ENCODE measurements at regions not wholly inside any gene's neighbourhood (a gene's known extent, or its start where the extent isn't known, plus 50 kb on each side); places are given as distances from the start of the nearest gene placed in this dataset.
A peak's percentile ranks its signal among the peaks of the same experiment; 100 is the strongest.

DNA sequence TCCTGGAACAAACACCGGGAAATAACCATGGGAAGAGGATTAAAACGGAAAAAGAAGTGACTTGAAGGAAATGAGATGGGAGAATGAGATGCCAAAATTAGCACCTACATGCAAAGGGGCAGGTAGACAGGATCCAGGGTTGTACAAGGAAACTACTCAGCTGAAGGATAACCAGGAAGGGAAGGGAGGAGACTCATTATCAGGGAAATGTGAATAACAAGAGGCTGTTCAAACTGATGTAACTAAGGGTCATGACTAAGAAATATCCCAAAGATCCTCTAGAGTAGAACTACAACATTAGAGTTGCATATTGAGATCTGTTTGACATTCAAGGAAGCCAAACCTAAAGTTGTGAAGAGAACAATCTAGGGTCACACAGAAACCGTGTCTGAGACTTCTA is 166.2 kb upstream of the SP8 start:
- no peak for DNase-seq

DNA sequence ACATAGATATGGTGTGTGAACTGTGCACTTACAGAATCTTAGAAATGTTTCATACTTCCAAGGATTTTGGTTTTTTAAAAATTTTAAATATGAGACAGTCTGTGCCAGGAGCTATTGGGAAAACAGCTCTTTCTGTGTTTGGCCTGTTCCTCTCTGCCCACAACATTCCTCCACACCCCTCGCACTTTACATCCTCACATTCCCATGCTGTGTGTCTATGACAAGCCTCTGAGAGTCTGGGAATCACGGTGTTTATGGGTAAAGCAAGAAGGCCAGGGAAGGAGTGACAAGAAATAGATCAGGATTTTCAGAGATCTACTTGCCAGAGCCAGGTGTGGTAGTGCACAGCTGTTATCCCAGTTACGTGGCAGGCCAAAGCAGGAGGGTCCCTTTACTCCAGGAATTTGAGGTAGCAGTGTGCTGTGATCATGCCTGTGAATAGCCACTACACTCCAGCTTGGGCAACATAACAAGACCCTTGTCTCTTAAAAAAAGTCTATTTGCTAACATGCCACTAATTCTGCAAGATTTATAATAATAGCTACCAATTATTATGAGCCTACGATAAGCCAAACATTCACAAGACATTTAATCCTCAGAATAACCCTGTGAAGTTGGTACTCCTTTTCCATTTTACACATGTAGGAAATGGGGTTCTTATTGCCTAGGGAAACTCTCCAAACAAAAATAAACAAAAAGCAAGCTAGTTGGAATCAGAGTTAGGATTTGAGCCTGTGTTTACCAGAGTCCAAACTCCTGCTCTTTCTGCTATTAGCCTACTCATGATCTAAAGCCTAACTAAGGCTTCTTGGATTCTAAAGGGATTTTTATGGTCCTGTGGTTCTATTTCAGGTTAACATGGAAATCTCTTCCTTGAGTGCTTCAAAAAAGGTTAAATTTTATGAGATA is 168.3 kb upstream of the SP8 start:
- no peak for DNase-seq

DNA sequence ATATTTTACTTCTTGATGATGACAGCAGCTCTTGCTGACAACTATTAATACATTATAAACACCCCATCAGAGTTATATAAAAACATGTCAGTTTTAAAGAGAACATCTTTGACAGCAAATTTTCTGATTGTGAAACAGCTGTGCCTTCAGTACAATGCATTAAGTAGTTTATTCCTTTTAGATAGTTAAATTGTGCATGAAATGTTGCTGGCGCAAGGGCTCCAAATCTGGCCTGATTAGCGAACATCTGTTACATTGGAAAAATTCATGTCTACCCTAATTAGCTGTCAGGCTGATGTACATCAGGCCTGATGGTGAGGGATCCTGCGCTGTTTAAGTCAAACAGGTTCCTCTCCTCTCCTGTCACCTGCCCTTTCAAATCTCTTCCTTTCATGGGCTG is 171.9 kb upstream of the SP8 start:
- peak; percentile 15 for DNase-seq

DNA sequence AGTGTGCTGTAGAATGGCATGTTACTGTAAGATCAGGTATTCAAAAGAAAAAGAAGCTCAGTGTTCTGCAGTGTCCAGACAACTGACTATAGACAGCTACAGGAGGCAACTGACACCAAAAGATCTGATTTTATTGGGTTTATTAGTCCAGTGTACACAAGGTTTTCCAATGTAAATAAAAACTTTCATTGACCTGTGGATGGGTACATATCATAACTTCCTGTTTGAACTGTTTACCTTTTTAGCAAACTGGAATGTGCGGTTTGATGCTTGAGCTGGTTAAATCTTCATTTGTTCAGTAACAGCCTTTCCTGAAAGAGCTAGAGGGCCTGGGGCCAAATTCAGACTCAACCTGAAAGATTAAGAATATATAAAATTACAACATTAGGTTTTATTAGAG is 172.6 kb upstream of the SP8 start:
- no peak for DNase-seq

DNA sequence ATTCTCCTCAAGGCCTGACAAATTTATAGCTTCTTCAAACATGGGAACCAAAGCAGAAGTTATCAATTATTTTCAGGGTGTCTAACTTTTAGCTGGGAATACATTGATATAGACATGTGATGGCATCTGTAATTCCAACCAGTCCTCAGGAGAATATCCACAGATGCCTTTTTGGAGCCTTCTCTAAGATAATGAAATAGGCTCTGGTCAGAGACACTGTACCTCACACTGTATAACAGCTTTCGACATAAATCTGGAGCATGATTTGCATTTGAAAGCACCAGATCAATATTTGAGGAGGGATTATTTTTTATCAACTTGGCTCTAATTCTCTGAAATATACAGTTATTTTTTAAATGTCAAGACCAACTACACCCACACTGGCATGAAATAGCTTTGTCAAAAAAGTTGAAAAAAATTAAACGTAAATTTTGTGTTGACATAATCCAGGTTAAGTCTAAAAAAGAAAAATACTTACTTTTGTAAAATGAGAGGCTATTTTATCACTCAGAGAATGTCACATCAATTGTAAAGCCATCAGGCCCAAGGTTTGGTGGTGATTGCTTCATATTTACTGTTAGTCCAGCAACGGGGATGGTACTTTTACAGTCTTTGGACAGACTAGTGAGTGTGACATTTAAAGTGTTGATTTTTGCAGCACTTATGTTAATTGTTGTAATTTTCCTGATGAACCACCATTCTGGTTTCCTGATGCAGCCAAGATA is 177.0 kb upstream of the SP8 start:
- no peak for DNase-seq

DNA sequence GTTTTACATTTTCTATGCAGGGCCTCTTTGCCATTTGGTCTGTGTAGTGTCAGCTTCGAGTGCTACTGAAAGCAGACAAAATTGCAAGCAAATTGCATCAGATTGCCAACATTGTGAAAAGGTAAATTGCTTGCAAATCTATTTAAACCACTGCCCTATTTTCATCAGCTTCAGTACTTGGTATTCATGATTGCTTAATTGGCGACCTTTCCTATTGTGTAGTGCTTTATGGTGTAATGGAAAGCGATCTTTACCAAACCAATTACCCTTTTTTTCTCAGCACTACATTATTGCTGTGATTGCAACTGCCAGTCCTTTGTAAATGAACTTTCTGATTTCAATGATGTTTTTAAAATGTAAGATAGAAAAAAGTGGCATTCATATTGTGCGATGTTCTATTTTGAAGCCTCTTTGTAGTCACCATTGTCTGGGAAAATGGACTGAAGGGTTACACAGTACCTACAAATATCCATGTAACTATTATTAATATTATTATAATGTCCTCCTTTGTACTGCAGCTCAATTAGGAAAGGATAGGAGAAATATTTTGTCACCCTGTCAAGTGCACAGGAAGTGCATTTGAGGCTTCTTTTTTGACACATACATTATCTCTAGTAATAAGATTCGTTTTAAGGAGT is 177.7 kb upstream of the SP8 start:
- no peak for DNase-seq

DNA sequence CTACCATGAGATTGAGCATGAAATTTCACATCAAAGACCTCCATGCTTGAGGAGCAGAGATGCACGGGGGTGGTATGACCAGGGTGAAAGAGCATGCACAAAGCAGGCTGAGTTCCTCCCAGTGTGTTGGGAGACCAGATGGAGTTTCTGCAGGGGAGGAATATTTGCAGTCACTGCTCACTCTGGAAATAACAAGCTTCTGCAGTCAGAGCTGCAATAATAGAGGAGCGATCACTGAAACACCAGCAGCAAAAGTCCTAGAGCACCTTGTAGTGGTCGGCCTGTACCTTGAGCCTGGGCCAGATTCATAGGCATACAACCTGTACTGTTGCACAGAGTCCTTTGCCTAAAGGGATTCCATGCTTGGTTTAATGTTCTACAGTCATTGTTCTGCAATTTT is 184.5 kb upstream of the SP8 start:
- DNase-seq: no peak

DNA sequence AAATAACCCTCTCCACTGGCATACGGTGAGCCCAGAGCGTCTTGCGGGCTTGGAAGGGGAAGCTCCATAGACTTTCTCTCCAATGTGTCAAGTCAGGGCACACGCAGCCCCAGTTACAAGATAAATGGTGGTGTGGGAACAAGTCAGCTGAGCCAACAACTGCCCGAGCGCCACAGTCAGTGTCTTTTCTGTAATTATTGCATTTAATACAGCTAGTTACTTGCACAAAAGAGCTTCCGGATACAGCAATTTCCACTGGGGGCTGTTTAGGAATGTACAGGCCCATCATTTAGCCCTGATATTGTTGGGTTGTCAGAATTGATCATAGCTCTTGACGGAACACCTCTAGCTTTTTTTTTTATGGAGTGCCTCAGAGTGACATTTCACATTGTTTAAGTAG is 193.5 kb upstream of the SP8 start:
- DNase-seq: no peak

DNA sequence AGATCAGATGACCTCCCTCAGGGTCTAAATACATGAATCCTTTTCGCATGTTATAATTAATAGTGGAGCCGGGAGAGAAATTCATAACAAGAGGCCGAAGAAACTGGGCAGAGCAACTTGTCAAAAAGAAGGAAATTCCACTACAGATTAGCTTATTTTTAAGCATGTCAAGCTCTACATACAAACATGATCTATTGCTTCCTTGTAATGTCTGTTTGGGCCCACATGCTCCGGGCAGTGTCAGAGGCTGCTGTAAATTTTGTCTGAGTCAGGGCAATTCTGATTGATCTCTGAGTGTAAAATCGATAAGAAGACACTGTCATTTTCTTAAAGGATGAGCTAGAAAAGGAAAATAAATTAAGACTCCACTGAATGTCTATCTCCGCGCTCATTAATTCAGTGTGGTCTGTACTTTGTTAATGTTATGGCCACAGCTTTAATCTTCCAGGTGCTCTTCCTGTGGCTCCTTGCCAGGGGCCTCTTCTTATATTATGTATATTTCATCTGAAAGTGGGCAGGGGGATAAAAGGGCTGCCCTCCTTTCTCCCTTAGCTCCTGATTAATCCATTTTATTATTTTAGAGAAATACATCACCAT is 194.1 kb upstream of the SP8 start:
- no peak for DNase-seq

DNA sequence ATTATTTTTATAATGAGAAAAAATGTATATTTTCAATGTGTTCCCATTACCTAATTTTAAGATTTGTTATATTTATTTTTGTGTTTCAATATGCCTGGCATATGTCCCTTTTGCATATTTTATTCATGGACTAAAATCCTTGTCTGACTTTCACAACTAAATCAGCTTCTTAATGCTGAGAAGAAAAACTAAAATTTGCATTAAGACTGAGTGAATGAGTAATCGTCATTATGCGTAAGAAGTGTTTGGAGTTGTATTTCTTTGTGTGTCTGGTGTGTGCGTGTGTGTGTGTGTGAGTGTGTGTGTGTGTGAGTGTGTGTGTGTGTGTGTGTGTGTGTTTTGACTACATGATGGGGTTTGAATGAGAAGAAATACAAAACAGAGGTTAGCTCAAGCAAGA is 201.7 kb upstream of the SP8 start:
- DNase-seq: no peak

DNA sequence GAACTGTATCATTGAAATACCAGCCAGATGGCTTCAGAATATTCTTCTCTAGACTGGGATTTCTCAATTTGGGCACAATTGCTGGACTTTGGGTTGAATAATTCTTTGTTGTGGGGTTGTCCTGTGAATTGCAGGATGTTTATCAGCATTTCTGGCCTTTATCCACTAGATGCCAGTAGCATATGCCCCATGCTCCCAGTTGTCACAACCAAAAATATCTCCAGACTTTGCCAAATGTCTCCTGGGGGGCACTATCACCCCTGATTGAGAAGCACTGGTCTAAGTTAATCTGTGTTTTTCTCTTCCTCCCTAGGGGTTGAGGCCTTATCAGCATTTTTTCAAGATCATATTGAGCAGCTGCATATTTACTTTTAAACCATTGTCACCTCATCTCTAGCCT is 204.9 kb upstream of the SP8 start:
- no peak for DNase-seq

DNA sequence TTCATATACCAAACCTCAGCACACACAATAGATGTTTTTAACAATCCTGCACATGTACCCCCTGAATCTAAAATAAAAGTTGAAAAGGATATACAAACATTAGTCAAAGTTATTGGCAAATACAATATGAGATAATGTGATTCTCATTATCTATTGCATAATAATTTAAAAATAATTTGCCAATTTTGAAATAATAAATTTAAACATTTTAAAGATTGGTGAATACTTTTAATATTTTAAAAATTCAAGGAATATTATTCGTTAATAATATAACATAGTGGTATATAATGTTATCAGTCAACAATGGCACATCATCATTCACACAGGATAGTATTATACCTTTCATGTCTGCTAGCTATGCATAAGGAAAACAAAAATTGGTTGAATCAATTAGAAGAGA is 207.0 kb upstream of the SP8 start:
- DNase-seq: no peak

DNA sequence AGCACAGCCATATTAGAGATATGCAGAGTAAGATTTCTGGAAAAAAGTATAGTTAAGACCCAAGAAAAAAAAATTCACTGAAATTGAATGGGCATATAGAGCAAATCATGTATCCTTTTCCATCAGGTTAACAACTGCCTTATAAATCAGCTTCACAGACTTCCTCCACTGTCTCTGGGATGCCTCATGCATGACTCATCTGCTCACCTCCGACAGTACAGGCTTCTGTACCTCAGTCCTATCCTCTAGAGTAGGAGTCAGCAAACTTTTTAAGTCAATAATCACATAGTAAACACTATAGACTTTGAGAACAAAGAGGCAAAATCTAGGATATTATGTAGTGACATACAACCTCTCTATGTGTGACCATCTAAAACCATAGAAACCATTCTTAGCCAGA is 211.6 kb upstream of the SP8 start:
- no peak for DNase-seq

DNA sequence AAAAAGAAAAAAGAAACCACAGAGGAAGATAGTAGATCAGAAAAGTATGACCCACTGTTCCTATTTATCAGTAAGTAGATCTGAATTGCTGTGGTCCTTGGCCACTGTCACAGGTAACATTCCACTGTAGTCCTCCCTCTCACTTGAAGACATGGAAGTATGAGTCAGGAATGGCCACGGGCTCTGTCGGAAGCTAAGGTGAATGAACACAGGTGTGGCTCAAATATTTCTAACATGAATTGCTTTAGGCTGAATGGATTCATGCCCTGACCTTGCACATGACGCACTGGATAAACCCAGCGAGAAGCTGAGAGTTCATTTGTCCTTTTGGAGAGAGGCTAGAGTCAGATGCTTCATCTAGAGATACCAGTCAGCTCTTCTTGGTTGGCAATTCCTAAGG is 224.5 kb upstream of the SP8 start:
- no peak for DNase-seq

DNA sequence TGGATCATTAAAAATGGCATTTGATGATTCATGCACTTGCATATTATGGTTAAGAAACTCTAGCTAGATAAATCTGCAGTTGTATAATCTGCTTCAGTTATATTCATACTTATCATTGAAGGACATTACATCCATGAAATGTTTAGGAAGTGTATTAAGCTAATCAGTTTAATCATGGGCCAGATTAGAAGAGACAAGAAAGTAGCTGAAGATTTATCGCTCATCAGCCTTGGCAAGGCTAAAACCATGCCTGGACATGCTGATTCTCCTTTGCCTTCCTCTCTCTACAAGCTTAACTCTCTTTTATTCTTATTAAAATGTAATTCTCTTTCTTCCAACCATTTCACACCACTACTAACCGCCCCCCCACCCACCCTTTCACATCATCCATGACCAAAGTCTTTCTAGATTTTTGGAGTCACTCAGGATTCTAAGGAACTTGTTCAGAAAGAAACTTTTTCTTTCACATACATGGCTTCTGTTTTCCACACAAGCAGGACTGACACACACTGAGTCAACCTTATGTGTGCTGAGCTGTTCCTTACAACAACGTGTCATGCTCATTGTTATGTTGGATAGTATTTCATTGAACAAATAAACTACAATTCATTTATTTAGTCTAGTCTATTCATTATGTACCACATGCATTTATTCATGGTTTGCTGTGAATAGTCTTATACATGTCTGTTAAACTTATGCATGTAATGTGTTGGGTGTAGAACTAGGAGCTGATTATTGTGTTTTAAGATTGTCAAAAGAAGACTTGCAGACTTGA is 227.3 kb upstream of the SP8 start:
- no peak for DNase-seq

DNA sequence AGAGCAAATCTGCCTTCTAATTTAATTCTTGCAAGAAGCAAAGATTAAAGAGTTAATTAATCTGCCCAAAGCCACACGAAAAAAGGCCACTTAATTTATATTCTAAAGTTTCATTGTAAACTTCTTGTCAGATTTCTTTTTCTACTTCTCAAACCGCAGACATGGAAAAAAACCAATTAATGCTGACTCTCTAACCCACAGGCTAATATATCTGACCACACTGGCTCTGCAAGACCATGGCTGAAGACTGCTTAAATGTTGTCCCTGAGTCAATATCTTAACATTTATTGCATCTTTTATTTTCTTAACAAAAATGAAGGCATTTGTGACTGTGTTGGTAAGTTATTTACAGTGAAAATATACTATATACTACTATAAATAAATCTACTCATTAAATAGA is 234.0 kb upstream of the SP8 start:
- DNase-seq: no peak

DNA sequence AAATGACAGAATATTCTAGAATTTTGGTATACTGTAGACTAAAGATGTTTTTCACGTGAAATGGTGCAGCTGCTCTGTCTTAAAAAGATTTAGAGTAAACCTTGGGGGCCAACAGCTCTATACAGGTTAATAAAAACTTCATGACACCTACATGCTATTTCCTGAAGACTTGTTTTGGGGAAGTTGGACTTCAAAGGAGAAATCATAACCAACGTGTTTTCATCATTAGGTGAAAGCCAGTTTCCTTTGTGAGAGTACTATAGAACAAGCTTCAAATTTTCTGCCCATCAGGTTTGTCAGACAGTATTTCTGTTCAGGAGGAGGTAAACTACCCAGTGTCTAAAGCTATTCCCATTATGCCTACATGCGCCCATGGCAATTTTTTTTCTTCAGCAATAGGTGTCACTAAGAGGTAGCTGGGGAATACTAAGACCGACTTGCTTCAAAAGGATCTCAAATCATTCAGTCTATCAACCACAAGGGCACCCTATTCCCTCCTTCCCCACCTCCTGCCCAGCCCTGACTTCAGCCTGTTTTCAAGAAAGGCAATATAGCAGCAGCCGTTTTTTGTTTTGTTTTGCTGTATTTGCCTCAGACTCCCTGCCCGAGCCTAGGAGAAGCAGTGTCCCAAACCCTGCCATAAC is 237.3 kb upstream of the SP8 start:
- DNase-seq: no peak

DNA sequence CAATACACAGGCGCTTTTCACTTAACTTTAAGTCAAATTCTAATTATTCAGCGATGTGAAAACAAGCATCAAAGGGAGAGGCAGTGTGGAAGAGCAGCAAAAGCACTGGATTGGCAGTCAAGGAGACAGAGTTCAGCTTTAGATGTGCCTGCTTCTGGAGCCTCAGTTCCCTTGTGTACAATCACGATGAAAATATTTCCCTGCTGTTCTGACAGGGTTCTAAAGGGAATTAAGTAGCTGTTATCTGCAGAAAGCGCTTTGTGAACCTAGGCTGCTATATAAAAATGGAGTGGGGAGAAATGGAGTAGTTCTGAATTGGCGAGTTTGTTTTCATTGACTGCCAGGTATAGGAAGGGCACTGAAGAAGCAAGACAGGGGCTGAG is 237.8 kb upstream of the SP8 start:
- no peak for DNase-seq

DNA sequence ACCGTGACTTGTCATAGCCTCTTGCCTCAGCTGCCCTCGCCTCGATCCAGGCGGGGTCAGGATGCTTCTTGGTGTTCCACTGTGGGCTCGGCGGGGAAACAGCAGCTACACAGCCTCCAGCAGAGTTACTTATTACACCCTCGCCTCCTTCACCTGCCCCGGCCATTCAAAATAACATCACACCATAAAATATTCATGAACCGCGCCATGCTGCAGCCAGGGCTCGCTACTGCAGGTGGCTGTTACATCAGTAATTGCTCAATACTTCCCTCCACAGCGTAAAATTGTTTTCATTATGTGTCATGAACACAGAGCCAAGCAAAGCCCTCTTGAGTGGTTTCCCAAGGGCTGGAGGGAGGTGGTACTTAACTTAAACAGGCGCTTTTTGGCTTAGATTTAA is 241.5 kb upstream of the SP8 start:
- no peak for DNase-seq

DNA sequence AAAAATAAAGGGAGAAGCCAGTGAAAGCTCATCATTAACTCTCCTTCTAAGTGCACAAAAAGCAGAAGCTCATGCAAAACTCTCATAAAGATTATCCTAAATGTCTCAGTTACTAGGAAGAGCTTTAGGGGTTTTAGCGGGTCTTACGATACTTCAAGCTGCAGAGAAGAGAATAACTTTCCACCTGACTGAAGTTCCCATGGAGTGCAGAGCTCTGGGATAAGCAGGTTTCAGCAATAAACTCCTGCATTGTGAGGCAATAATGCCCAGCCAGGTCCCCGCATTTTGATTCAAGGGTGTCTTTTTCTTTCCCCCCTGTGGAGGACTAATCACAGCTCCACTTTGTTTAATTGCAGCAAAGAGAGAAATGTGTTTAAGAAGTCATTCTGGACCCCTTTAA is 241.9 kb upstream of the SP8 start:
- no peak for DNase-seq

DNA sequence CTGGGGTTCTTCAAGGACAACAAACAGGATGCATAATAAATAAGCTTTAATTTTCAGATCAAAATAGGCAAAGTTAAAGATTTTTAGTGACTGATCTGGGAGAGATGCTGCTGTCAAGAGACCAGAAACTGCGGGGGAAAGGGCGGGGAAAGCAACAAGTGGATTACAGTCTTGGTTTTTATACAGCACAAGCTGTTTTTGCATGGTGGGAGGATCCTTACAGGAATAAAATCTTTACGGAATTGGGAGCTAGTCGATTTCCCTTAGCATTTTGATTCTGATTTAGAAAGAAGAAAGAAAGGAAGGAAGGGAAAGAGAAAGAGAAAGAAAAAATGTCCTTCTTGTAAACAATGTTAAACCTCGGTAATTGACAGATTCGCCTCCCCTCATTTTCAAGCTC is 242.3 kb upstream of the SP8 start:
- no peak for DNase-seq

DNA sequence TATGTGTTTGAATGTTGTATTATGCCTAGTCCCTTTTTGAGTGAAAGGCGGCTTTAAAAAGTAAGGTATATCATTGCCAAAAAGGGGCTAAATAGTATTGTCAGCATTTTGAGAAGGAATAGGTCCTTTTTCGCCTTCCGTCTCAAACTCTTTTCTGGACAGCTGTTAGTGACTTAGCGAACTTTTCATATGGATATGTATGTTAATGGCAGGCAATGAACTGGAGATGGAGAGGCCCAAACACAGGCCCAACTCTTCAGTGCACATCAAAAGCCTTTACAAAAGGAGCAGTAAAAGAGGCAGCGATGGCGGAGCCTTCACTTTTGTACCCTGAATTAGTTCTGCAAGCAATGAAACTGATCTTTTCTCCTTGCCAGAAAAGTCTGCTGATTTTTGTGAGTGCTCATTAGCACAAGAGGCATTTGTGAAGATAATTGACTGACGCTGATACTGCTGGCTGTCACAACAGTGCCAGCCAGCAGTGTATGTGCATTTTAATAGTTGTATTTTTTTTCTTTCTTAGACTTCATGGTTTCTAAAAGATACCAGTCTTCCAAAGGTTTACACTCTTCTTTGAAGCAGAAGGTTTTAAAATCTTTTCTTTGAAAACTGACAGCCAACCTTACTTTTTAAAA is 243.7 kb upstream of the SP8 start:
- DNase-seq: no peak
